Liver (tissue), 3 donors: ENCODE measurements at regions not wholly inside any gene's neighbourhood (a gene's known extent, or its start where the extent isn't known, plus 50 kb on each side); places are given as distances from the start of the nearest gene placed in this dataset.

Experiments used
- EGR1 ChIP-seq, 2 donors: IDR thresholded peaks; 2 replicates each; pipeline ENCODE4 v1.6.1; 2016 to 2018; ENCODE audit warnings: antibody characterized with exemption in 2 of 2, low read depth in 2 of 2
- FOXA1 ChIP-seq: IDR thresholded peaks from 2 replicates; pipeline ENCODE4 v1.6.1; 2016; ENCODE audit warnings: antibody characterized with exemption
- JUND ChIP-seq, 2 donors: IDR thresholded peaks; 2 replicates each; pipeline ENCODE4 v1.6.1; 2016; ENCODE audit warnings: antibody characterized with exemption in 2 of 2
- REST ChIP-seq: IDR thresholded peaks from 2 replicates; pipeline ENCODE4 v1.6.1; 2016; ENCODE audit warnings: antibody characterized with exemption, mild to moderate bottlenecking
- YY1 ChIP-seq: IDR thresholded peaks from 2 replicates; pipeline ENCODE4 v1.6.1; 2016; ENCODE audit warnings: antibody characterized with exemption, mild to moderate bottlenecking
- ZBTB33 ChIP-seq: IDR thresholded peaks from 2 replicates; pipeline ENCODE4 v1.6.1; 2016; ENCODE audit warnings: antibody characterized with exemption
- TF ChIP-seq, protein P1 (sequence below): fragments of 150-350 bp; IDR thresholded peaks from 2 replicates; pipeline ENCODE4 v1.5.1; 2017; ENCODE audit warnings: improper control_type of control experiment, low read depth, low read length; ENCODE audit not compliant: missing input control
- donor health status: healthy.
- donor health status: healthy.

DNA sequence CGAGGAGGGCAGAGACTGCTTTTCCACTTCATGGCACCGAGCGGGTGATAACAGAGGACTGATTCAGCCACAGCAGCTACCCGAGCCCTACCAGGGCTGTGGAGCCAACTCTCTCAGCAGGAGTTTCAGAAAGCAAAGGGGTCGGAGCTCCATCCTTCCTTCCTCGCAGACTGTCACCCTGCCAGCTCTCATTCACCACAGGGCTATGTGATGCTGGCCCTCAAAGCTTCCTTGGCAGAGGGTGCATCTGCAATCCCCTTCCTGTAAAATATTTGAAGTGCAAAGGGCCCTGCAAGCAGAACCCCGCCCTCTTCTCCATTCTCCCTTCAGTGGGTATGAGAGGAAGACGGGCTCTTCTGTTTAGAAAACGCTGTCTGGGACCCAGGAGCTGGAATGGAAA, 105.3 kb upstream of the LYZL2 start:
- TF ChIP-seq EGR1 (IDR thresholded peaks at IDR 0.05; ENCODE audit: low read depth in 2 of 2) = no peak
- TF ChIP-seq, protein P1, sequence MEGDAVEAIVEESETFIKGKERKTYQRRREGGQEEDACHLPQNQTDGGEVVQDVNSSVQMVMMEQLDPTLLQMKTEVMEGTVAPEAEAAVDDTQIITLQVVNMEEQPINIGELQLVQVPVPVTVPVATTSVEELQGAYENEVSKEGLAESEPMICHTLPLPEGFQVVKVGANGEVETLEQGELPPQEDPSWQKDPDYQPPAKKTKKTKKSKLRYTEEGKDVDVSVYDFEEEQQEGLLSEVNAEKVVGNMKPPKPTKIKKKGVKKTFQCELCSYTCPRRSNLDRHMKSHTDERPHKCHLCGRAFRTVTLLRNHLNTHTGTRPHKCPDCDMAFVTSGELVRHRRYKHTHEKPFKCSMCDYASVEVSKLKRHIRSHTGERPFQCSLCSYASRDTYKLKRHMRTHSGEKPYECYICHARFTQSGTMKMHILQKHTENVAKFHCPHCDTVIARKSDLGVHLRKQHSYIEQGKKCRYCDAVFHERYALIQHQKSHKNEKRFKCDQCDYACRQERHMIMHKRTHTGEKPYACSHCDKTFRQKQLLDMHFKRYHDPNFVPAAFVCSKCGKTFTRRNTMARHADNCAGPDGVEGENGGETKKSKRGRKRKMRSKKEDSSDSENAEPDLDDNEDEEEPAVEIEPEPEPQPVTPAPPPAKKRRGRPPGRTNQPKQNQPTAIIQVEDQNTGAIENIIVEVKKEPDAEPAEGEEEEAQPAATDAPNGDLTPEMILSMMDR = no peak
- no peak for TF ChIP-seq JUND (IDR thresholded peaks at IDR 0.05)
- TF ChIP-seq YY1 = no peak
- TF ChIP-seq ZBTB33 = no peak
- TF ChIP-seq FOXA1 = no peak
- no peak for TF ChIP-seq REST
